MV-4-11 (cell line): ENCODE measurements at regions not wholly inside any gene's neighbourhood (a gene's known extent, or its start where the extent isn't known, plus 50 kb on each side); places are given as distances from the start of the nearest gene placed in this dataset.
A peak's percentile ranks its signal among the peaks of the same experiment; 100 is the strongest.

ENCODE experiments used
- DNase-seq: peaks from one replicate; lab custom pipeline; 2025; lab: John Stamatoyannopoulos, UW

GRCh38 chr11:116532066-116532465 is 240.7 kb downstream of the BUD13 start:
- DNase-seq = no peak

GRCh38 chr11:116530705-116531104 is 242.1 kb downstream of the BUD13 start:
- DNase-seq = no peak

GRCh38 chr11:116529271-116529670 is 243.5 kb downstream of the BUD13 start:
- no peak for DNase-seq

DNA sequence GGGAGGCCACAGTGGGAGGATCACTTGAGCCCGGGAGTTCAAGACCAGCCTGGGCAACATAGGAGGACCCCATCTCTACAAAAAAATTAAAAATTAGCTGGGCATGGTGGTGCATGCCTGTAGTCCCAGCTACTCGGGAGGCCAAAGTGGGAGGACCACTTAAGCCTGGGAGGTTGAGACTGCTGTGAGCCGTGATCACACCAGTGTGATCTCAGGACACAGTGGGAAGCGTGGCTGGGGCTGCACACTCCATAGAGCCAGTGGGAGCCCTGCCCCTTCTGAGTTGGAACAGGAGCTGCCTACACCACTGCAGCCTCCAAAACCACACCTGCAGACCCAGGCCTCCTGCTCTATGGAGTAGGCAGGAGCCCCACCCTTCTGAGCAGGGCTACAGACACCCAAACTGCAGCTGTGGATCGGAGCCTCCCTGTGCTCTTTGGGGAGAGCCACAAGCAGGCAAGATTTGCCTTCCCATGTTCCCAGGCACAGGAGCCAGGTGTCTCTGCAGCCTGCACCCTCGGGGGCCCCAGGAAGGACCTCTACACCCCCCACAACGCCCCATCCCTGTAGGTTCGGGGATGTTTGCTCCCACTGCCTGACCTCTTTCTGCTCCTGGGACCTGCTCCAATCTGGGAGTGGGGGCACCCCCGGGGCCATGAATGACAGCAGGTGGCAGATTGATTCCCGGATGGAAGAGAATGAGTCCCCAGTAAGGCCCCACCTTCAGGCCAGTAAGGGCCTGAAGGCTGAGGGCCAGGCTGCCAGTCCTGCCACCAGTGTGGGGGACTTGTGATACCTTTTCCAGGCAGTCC is 245.4 kb downstream of the BUD13 start:
- DNase-seq = no peak

GRCh38 chr11:116525961-116526495 is 246.8 kb downstream of the BUD13 start:
- DNase-seq = no peak

DNA sequence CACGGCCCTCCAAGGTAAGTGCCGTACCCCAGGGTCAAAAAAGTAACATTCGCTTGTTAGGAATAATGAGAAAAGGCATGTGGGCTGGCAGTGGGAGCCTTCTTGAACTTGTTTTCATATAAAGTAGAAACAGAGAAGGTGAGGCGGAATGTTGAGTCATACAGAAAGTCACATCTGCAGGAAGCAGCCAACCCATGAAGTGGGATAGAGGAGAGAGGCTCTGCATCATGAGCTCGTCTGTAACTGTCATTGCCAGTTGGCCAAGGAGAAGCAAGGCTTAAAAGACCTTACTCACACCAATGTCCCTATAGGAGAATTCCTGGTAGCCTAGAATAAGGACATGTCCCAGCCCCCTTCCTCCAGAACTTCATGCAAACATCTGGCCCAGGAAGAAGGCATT is 253.3 kb downstream of the BUD13 start:
- DNase-seq = peak; percentile 3

- DNase-seq = no peak
Observed at GRCh38 chr11:116518141-116518540, 254.6 kb downstream of the BUD13 start.

GRCh38 chr11:116517584-116517983 is 255.2 kb downstream of the BUD13 start:
- no peak for DNase-seq

DNA sequence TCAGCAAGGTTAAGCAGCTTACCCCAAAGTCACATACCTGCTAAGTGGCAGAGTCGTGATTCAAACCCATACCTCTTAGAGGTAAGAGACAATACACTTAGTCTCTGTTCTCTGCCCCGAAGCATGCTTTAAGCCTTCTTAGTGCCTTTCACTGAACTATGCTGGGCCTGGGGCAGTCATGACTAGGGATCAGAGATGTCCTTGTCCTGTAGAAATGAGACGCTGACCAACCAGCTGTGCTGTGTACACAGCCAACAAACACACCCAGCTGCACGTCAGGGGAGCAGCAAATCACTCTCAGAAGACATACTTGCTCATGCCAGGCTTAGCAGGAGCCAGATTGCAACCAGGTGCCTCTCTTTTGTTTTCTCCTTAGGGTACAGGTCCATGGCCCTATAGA is 255.7 kb downstream of the BUD13 start:
- DNase-seq = no peak

DNA sequence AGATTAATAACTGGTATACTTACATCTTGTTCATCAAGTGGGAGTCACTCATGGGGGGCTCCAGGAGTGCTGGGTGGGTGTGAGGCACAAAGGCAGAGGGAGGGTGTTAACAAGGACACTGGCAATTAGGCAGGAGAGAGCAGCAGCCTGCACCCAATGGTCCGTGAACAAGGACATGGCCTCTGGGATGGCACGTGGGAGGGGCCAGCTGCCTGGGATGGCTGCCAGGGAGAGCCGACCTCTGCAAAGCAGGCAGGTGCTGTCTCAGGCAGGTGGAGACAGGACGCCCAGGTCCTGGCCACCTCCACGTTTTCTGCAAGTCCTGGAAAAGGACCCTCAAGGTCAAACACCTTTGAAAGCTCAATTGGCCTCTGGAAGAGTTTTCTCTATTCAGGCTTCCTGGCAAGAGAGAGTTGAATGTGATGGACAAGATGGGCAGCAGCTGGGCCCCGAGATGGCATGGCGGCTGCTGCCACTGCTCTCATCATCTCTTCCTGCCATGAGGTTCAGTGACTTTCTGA is 257.1 kb downstream of the BUD13 start:
- DNase-seq = no peak

DNA sequence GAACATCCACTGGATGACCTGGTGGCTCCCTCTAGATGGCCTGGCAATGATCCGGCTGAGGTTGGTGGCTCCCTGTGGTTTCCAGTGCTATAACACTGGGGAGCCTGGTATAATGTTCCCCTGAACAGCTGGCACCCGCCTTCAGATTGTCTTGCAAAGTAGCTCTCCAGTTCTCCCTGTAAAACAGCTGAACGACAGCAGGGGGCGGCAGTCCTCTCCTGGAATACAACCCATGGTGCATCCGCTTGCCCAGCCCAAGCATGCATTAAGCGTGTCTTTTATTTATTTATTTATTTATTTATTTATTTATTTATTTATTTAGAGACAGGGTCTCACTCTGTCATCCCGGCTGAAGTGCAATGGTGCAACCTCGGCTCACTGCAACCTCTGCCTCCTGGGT is 258.9 kb downstream of the BUD13 start:
- no peak for DNase-seq

GRCh38 chr11:116513278-116513823 is 259.4 kb downstream of the BUD13 start:
- no peak for DNase-seq

DNA sequence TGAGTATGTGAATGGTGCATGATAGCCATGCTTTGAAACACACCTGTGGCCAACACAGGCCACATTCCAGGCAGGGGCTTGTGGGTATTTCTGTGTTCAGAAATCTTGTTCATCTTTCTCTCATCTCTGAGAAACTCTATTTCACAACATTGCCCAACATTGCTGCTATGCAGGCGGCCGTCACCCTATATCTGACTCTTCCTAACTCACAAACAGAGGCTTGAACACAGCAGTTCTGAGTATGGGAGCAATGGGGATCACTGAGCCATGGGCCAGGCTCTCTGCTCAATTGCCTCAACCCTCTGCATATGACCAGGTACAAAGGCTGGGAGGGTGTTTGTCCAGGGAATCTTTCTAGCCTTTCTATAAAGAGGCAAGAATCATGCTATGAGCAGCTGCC is 259.9 kb downstream of the BUD13 start:
- no peak for DNase-seq

DNA sequence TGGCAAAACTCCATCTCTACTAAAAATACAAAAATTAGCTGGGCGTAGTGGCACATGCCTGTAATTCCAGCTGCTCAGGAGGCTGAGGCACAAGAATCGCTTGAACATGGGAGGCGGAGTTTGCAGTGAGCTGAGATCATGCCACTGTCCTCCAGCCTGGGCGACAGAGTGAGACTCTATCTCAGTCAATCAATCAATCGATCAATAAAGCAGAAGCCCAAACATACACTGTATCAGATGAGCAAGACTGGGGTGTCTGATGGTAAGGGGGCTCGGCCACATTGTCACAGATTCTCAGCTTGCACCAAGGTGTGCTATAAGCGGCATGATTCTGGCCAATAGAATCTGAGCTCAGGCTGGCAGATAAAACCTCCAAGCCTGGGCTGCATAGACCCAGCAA is 261.1 kb downstream of the BUD13 start:
- DNase-seq = no peak

DNA sequence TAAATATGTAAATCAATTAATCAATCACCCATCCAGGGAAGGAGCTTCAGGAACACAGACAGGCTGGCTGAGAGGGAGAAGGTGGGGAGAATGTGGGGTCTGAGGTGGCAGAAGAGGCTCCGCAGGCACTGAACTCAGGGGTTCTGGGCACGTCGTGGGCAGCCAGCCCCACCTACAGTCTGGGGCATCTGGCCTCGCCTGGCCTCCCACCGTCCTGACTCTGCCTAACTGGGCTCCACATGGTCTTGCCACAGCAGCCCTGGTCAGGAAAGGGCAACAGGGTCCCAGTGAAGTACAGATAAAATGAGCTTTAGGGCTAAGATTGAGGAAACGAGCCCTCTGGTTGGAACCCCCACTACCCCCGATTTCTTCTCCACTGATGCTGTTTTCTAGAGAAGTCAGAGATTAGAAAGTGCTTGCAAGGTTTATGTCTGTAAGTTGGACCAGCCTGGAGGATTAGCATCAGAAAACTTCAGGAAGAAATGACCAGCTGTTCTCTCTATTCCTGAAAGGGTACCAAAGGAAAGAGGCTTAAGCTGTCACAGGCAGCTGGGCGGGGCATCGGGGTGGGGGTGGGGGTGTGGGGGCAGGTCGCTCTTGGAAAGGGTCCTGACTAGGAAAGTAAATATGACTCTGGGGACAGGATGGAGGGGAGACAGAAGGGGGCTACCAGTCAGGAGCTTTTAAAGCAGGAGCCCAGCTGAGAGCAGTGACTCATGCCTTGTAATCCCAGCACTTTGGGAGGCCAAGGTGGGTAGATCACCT is 261.7 kb downstream of the BUD13 start:
- no peak for DNase-seq

DNA sequence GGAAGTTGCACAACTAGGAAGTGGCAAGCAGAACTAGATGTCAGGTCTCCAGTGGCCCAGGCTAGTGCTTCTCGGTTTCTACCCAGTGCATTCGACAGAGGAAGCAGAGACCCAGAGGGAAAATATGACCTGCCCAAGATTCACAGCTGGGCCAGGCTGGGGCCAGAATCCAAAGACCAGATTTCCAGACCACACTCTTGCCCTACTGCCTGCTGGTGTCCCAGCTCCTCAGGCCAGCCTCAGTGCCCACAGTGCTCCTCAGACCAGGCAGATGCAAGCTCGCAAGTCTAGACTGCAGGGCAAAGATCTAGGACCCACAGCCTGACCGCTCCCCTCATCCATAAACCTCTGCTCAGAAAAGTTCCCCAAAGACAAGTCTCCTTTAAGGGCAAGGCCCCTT is 262.6 kb downstream of the BUD13 start:
- DNase-seq = peak; percentile 35

- peak; percentile 4 for DNase-seq
Observed at GRCh38 chr11:116509551-116509950, 263.2 kb downstream of the BUD13 start.

DNA sequence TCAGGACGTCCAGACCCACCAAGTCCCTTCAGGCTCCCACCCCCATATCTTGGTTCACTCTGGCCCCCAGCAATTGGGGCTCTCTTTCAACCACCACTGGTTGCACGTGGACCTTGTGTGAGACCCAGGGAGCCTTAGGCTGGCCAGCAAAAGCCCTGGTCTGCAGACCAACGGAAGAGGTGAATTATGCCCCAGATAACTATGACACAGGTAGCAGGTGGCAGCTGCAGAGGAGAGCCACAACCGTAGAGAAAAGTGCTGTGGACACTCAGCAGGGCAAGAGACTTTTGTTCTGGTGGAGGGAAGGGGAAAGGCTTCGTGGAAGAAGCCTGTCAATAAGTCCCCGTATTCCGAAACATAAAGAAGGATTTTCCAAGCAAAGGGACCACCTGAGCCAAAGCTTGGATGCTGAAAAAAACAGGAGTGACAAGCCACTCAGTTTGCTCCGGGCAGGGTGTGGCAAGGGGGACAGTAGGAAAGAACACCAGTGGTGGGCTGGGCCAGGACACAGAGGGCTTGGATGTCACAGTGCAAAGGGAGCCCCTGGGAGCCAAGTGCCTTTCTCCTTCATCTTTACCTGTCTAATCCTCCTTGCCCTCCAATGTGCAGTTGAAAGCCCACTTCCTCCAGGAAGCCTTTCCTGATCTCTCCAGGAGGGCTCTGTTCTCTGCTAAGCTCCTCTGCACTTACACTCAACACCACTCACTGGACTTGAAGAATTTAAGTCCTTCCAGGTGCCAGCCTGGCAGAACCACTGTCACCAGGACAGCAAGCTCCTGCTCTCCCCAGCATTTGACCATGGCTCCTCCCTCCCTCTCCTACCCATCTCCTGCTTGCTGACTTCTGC is 264.7 kb downstream of the BUD13 start:
- DNase-seq = no peak

DNA sequence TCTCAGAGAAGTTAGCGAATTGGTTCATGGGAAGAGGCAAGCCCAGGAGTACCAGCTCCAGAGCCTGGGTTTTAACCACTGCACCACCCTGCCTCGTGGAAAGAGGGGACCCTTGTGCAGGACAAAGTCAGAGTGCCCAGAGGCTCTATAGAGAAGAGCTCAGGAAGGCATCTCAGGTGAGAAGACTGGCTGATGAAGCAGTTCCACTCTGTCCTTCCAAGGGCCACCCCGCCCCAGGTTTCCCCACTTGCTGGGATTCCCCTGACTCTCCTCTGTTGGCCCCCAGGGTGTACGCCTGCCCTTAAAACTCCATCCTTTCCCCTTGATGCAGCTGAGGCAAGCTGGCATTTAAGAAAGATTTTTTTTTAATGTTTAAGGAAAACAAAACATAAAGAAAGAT is 265.8 kb downstream of the BUD13 start:
- no peak for DNase-seq

DNA sequence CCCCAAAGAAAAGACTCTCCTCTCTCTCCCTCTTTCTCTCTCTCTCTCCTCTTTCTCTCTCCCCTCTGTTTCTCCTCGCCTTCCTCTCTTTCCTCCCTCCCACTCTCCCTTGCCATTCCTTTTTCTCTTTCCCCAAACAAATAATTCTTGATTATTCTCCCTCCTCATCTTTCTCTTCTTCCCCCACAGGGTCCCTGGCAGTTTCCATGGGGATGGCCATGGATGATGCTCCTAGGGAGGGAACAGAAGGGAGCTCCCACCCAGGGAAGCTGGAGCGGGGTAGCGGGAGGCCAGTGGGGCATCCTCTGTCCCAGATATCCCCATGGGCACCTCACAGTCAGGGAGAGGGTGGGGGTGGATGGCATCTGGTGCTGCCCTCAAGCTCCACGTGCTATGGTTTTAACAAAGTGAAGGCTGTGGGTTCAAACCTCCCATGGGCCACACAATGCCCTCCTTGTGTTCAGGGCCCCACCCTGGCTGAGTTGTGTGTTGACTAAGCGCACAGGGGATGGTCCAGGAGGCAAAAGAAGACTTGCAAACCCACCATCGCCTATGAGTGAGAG is 266.4 kb downstream of the BUD13 start:
- no peak for DNase-seq
